HG03196 (cell line): ENCODE measurements at regions not wholly inside any gene's neighbourhood (a gene's known extent, or its start where the extent isn't known, plus 50 kb on each side); places are given as distances from the start of the nearest gene placed in this dataset.
"Not testable (repeated sequence)": the region's sequence is repeated elsewhere in the genome, so short reads cannot be mapped to it uniquely, and the experiment has no call there.

Experiments used
- ATAC-seq: cut with Tn5 transposase; IDR thresholded peaks from one replicate; pipeline ENCODE4 v1.9.1; 2021; ENCODE audit not compliant: unreplicated experiment

GRCh38 chr4:163077680-163078079 is 89.0 kb downstream of the NAF1 start:
- ATAC-seq: no peak

- ATAC-seq: no peak
These were observed 94.5 kb downstream of the NAF1 start for GRCh38 chr4:163072222-163072621.

GRCh38 chr4:163071308-163071707 is 95.4 kb downstream of the NAF1 start:
- ATAC-seq: no peak

- no peak for ATAC-seq
These were observed 96.7 kb downstream of the NAF1 start for GRCh38 chr4:163070023-163070422.

- no peak for ATAC-seq
These were observed 102.8 kb downstream of the NAF1 start for GRCh38 chr4:163063891-163064290.

GRCh38 chr4:163048447-163048846 is 118.2 kb downstream of the NAF1 start:
- peak; percentile 81 for ATAC-seq

- peak; percentile 67 for ATAC-seq
These were observed 124.4 kb downstream of the NAF1 start for GRCh38 chr4:163042306-163042705.

GRCh38 chr4:163017135-163017534 is 149.6 kb downstream of the NAF1 start:
- no peak for ATAC-seq

GRCh38 chr4:163012816-163013215 is 153.9 kb downstream of the NAF1 start:
- ATAC-seq: no peak

GRCh38 chr4:163003979-163004378 is 162.7 kb downstream of the NAF1 start:
- no peak for ATAC-seq

- no peak for ATAC-seq
These were observed 178.2 kb downstream of the NAF1 start for GRCh38 chr4:162988530-162988929.

GRCh38 chr4:162985131-162985530 is 181.6 kb downstream of the NAF1 start:
- ATAC-seq: no peak

- no peak for ATAC-seq
These were observed 182.1 kb downstream of the NAF1 start for GRCh38 chr4:162984621-162985020.

GRCh38 chr4:162981823-162982222 is 184.9 kb downstream of the NAF1 start:
- ATAC-seq: no peak

GRCh38 chr4:162978398-162978797 is 188.3 kb downstream of the NAF1 start:
- ATAC-seq: no peak

GRCh38 chr4:162977788-162978187 is 188.9 kb downstream of the NAF1 start:
- ATAC-seq: no peak

GRCh38 chr4:162972661-162973330 is 193.9 kb downstream of the NAF1 start:
- no peak for ATAC-seq

- ATAC-seq: no peak
These were observed 197.5 kb downstream of the NAF1 start for GRCh38 chr4:162969194-162969593.

- ATAC-seq: not testable (repeated sequence)
These were observed 200.7 kb downstream of the NAF1 start for GRCh38 chr4:162965978-162966377.

GRCh38 chr4:162959046-162959445 is 207.6 kb downstream of the NAF1 start:
- ATAC-seq: no peak

- no peak for ATAC-seq
These were observed 209.1 kb downstream of the NAF1 start for GRCh38 chr4:162957521-162958143.

- no peak for ATAC-seq
These were observed 211.7 kb downstream of the NAF1 start for GRCh38 chr4:162954976-162955375.

- ATAC-seq: no peak
These were observed 214.5 kb downstream of the NAF1 start for GRCh38 chr4:162952232-162952631.
